Colonic mucosa (tissue), 4 donors: ENCODE measurements at regions not wholly inside any gene's neighbourhood (a gene's known extent, or its start where the extent isn't known, plus 50 kb on each side); places are given as distances from the start of the nearest gene placed in this dataset.

Source experiments
- DNase-seq: peaks from one replicate; pipeline ENCODE4 v3.0.0-alpha.2; 2020
- H3K27ac ChIP-seq: fragments of 200-600 bp; one replicate; pipeline ENCODE4 v1.8.0; 2021
- H3K27me3 ChIP-seq: fragments of 200-600 bp; one replicate; pipeline ENCODE4 v1.8.0; 2021
- H3K36me3 ChIP-seq: fragments of 200-600 bp; one replicate; pipeline ENCODE4 v1.8.0; 2021
- H3K4me1 ChIP-seq: fragments of 200-600 bp; one replicate; pipeline ENCODE4 v1.8.0; 2021; ENCODE audit warnings: mild to moderate bottlenecking
- H3K4me3 ChIP-seq: fragments of 200-600 bp; one replicate; pipeline ENCODE4 v1.8.0; 2021
- H3K9ac ChIP-seq, 2 donors: one replicate each; pipeline ENCODE4 v1.7.0; 2013; ENCODE audit warnings: control low read depth in 2 of 2, low read depth in 2 of 2, low read length in 2 of 2
- H3K9me3 ChIP-seq: fragments of 200-600 bp; one replicate; pipeline ENCODE4 v1.8.0; 2021
- intact Hi-C: fragments of 100-400 bp; cut with DNase I; formaldehyde crosslinking; loops from one replicate; pipeline ENCODE4 v1.14.1; 2022
- TF ChIP-seq, protein P1 (sequence below): fragments of 200-600 bp; IDR thresholded peaks from one replicate; pipeline ENCODE4 v1.8.0; 2022; ENCODE audit warnings: antibody characterized with exemption, mild to moderate bottlenecking
- donor health status: healthy.
- donor health status: DM: no; HTN: no; CAD: no.
- donor health status: DM: no; HTN: no; CAD: no.

DNA sequence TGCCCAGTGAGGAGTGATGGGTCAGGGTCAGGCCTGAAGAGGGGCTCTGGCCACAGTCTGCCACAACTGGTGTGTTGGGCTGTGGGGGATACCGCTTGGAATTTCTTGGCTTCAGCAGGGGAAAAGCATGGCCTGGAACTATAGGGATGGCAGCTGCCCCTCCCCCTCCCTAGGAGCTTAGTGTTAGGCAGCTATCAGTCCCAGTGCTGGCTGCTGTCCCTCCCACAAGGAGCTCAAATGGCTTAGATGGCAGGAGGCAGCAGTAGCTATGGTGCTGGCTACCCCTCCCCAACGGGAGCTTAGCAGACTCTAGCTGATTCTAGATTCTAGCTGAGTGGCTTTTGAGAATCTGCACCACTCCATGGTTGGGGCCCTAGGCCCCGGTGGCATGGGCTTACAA is 414.5 kb upstream of the HSF2 start:
- H3K27ac ChIP-seq, result no peak overlapping the region
- H3K4me3 ChIP-seq, result no peak overlapping the region
- intact Hi-C loops, result no loop called here
- no peaks in the 10 kb centered on the region for H3K9me3 ChIP-seq
- H3K9ac ChIP-seq, result no peak overlapping the region
- no peak for DNase-seq
- no peaks in the 10 kb centered on the region for H3K36me3 ChIP-seq
- no peaks in the 10 kb centered on the region for H3K27me3 ChIP-seq
- H3K4me1 ChIP-seq, result no peaks in the 10 kb centered on the region
- TF ChIP-seq, protein P1, sequence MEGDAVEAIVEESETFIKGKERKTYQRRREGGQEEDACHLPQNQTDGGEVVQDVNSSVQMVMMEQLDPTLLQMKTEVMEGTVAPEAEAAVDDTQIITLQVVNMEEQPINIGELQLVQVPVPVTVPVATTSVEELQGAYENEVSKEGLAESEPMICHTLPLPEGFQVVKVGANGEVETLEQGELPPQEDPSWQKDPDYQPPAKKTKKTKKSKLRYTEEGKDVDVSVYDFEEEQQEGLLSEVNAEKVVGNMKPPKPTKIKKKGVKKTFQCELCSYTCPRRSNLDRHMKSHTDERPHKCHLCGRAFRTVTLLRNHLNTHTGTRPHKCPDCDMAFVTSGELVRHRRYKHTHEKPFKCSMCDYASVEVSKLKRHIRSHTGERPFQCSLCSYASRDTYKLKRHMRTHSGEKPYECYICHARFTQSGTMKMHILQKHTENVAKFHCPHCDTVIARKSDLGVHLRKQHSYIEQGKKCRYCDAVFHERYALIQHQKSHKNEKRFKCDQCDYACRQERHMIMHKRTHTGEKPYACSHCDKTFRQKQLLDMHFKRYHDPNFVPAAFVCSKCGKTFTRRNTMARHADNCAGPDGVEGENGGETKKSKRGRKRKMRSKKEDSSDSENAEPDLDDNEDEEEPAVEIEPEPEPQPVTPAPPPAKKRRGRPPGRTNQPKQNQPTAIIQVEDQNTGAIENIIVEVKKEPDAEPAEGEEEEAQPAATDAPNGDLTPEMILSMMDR, result no peak

DNA sequence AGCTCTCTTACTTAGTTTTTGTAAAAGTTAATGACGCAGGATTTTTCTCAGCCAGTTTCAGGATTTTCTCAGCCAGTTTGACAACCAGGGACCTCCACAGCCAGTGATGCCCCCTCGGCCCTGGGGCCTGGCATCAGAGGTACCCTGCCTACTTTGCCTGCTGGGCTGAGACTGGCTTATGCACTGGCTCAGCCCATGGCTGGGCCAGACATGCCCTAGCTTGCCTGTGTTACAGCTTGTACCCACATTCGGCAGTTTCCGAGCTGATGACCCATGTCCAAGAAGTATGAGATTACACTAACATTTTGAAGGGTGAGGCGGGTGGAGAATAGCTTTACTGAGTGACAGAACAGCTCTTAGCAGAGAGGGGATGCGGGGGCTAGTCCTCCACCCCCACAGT is 406.1 kb upstream of the HSF2 start:
- no peak overlapping the region for H3K27ac ChIP-seq
- intact Hi-C loops, result no loop called here
- H3K4me1 ChIP-seq, result no peaks in the 10 kb centered on the region
- TF ChIP-seq, protein P1, result no peak
- no peaks in the 10 kb centered on the region for H3K36me3 ChIP-seq
- H3K4me3 ChIP-seq, result no peak overlapping the region
- no peak overlapping the region for H3K9ac ChIP-seq
- H3K9me3 ChIP-seq, result no peaks in the 10 kb centered on the region
- no peak for DNase-seq
- no peaks in the 10 kb centered on the region for H3K27me3 ChIP-seq

DNA sequence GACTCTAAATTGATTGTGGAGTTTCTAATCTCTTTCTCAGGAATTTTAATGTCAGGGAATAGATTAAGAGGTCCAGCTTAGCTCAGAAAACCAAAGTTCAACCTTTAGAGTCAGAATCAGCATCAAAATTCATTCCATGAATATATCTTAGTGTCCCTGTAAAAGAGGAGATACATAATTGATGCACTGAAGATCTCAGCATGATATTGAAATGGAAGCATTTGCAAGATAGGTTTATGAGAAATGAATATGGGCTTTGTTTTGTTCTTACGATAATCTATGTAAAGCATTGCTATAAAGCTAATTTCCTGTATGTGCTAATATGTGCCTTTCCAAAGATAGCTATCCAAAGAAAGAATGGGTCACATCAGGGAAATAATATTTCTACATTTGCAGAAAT is 404.5 kb upstream of the HSF2 start:
- no peaks in the 10 kb centered on the region for H3K4me1 ChIP-seq
- no peaks in the 10 kb centered on the region for H3K9me3 ChIP-seq
- TF ChIP-seq, protein P1, result no peak
- no peak overlapping the region for H3K4me3 ChIP-seq
- no peak overlapping the region for H3K9ac ChIP-seq
- intact Hi-C loops, result no loop called here
- no peaks in the 10 kb centered on the region for H3K27me3 ChIP-seq
- no peak overlapping the region for H3K27ac ChIP-seq
- H3K36me3 ChIP-seq, result no peaks in the 10 kb centered on the region
- DNase-seq, result no peak

DNA sequence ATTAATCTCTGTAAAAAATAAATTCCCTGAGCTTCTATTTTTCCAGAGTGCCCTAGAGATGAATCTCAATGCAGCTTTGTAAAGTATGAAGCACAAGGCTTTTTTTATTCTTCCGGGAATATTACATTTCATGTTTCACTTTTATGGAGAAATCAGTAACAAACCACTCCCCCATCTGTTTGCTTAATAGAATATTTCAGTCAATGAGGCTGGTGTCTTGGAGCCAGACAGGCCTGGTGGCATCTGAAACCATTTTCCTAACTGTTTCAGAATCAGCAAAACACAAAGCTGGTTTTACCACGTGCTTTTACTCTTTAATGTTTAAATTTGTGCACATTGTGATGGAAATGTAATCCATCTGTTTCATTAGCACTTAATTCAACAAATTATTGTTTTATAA is 400.8 kb upstream of the HSF2 start:
- Histone ChIP-seq H3K27ac (no peak overlapping the region), H3K27me3 (no peaks in the 10 kb centered on the region), H3K9ac (no peak overlapping the region), H3K9me3 (no peaks in the 10 kb centered on the region), H3K36me3 (no peaks in the 10 kb centered on the region), H3K4me3 (no peak overlapping the region), H3K4me1 (no peaks in the 10 kb centered on the region)
- TF ChIP-seq, protein P1, result no peak
- DNase-seq, result no peak
- intact Hi-C loops, result no loop called here

DNA sequence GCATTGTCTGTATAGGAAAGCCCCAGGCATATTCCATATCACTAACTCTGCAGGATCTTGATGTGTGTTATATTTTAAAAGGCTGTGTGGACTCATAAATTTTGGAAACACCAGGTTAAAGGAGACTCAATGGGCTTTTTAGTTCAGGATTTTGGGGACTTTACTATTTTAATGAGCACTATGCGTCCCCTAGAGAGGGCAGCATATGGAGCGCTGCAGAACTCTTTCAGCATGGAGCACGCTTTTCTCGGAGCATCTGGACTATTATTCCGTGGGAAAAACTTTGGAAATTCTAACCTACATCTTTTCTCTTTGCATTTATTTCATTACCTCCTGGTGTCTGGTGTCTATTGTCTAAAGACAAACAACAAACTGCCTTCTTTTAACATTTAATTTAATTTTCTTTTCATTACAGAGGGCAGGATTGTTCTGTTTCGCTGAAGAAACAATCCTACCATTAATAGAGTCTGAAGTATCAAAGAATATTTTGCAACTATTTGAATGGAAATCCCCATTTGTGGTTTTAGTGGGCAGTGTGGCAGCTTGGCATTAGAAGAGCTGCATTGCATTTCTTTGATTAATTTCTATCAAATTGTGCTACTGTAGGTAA is 399.9 kb upstream of the HSF2 start:
- DNase-seq, result no peak
- Histone ChIP-seq H3K4me3 (no peak overlapping the region), H3K27ac (no peak overlapping the region), H3K36me3 (no peaks in the 10 kb centered on the region), H3K9me3 (no peaks in the 10 kb centered on the region), H3K27me3 (no peaks in the 10 kb centered on the region), H3K4me1 (no peaks in the 10 kb centered on the region), H3K9ac (no peak overlapping the region)
- intact Hi-C loops, result no loop called here
- TF ChIP-seq, protein P1, result no peak

DNA sequence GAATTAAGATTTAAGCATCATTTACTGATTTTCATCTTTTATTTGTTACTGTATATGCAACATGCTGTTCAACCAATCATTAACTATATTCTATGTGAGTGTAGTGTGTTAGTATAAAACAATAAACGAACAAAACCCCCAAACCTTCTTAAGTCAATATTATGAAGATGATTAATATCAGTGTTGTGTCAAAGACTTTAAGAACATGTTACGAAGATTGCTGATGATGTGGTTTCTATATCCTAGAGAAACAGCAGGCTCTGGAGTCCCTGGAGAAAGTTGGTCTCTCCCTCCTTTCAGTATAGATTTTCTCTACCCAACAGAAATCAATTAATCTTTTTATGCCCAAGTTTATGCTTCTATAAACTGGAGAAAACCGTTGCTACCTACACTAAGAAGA is 393.8 kb upstream of the HSF2 start:
- Histone ChIP-seq H3K9ac (no peak overlapping the region), H3K9me3 (no peaks in the 10 kb centered on the region), H3K4me3 (no peak overlapping the region), H3K36me3 (no peaks in the 10 kb centered on the region), H3K27me3 (no peaks in the 10 kb centered on the region), H3K27ac (no peak overlapping the region), H3K4me1 (no peaks in the 10 kb centered on the region)
- TF ChIP-seq, protein P1, result no peak
- intact Hi-C loops, result no loop called here
- DNase-seq, result no peak
